A549 (cell line): ENCODE measurements at regions not wholly inside any gene's neighbourhood (a gene's known extent, or its start where the extent isn't known, plus 50 kb on each side); places are given as distances from the start of the nearest gene placed in this dataset.

Experiments
- ATAC-seq, 2 experiments: fragments of 200-7000 bp in 1 of 2; fragments of >200 bp in 1 of 2; cut with Nextera tagmentation in 1 of 2; cut with Tn5 transposase in 1 of 2; 3 replicates each; pipeline versions ENCODE4 v1.8.0 to v1.9.1; 2018 to 2020; ENCODE audit warnings: mild to moderate bottlenecking in 1 of 2, moderate library complexity in 1 of 2
- CTCF ChIA-PET: fragments of 300-600 bp; sonication (Branson Sonifier 250); formaldehyde crosslinking; extraction: SDS; loops from one replicate; lab custom pipeline; 2021; ENCODE audit warnings: antibody characterized with exemption, inconsistent platforms; lab: Yijun Ruan, JAX
- POLR2A ChIA-PET: fragments of 350-600 bp; formaldehyde crosslinking; extraction: SDS; loops from one replicate; lab custom pipeline; 2021; ENCODE audit warnings: antibody characterized with exemption, inconsistent platforms; lab: Yijun Ruan, JAX
- DNase-seq, 2 experiments: peaks; one replicate each; pipeline versions ENCODE4 v3.0.0 to v3.0.0-alpha.2; 2011 to 2016; ENCODE audit warnings: low read depth in 1 of 2, low spot score in 1 of 2
- FAIRE-seq: peaks from 2 replicates; lab custom pipeline; 2011; peaks lifted over from hg19 to GRCh38; lab: Jason Lieb, UNC
- H3K27ac ChIP-seq, 2 experiments: fragments of >200 bp; sonication (Bioruptor Twin); formaldehyde crosslinking; 3 replicates each; pipeline ENCODE4 v1.5.1; 2016 to 2017
- H3K4me1 ChIP-seq: fragments of >200 bp; sonication (Bioruptor Twin); formaldehyde crosslinking; 3 replicates; pipeline ENCODE4 v1.6.1; 2016
- H3K4me2 ChIP-seq: fragments of >200 bp; sonication (Bioruptor Twin); formaldehyde crosslinking; 3 replicates; pipeline ENCODE4 v1.6.1; 2016
- H3K4me3 ChIP-seq: fragments of >200 bp; sonication (Bioruptor Twin); formaldehyde crosslinking; 3 replicates; pipeline ENCODE4 v1.5.1; 2016
- H3K9me3 ChIP-seq: fragments of >200 bp; sonication (Bioruptor Twin); formaldehyde crosslinking; 3 replicates; pipeline ENCODE4 v1.6.1; 2016
- BHLHE40 ChIP-seq: IDR thresholded peaks from 2 replicates; pipeline ENCODE4 v1.6.1; 2012; ENCODE audit warnings: low read depth, low read length, inconsistent platforms
- CHD4 ChIP-seq: fragments of 200-600 bp; sonication (generic); IDR thresholded peaks from 2 replicates; pipeline ENCODE4 v1.6.1; 2016; ENCODE audit warnings: antibody characterized with exemption, mild to moderate bottlenecking, borderline replicate concordance
- CTCF ChIP-seq: fragments of >200 bp; sonication (Bioruptor Twin); formaldehyde crosslinking; IDR thresholded peaks from 3 replicates; pipeline ENCODE4 v1.5.1; 2016
- EHF ChIP-seq: fragments of 250-450 bp; sonication (Bioruptor Pico); IDR thresholded peaks from 2 replicates; pipeline ENCODE4 v1.5.0; 2020; ENCODE audit warnings: mild to moderate bottlenecking
- ESRRA ChIP-seq: fragments of 150-350 bp; IDR thresholded peaks from 2 replicates; pipeline ENCODE4 v1.6.1; 2014; ENCODE audit warnings: mild to moderate bottlenecking, low read length, borderline replicate concordance
- FOSB ChIP-seq: fragments of 250-450 bp; sonication (Bioruptor Pico); IDR thresholded peaks from 2 replicates; pipeline ENCODE4 v1.5.0; 2020; ENCODE audit warnings: mild to moderate bottlenecking, moderate library complexity
- HDAC2 ChIP-seq: fragments of 200-600 bp; sonication (generic); IDR thresholded peaks from 2 replicates; pipeline ENCODE4 v1.6.1; 2016
- JUN ChIP-seq, 2 experiments: fragments of >200 bp; sonication (Bioruptor Twin); formaldehyde crosslinking; IDR thresholded peaks; 2 replicates in 1 of 2; 3 replicates in 1 of 2; pipeline ENCODE4 v1.6.1; 2016 to 2017
- JUNB ChIP-seq: fragments of >200 bp; sonication (Bioruptor Twin); formaldehyde crosslinking; IDR thresholded peaks from 2 replicates; pipeline ENCODE4 v1.6.1; 2016
- KDM5A ChIP-seq: fragments of 200-600 bp; sonication (generic); IDR thresholded peaks from 2 replicates; pipeline ENCODE4 v1.6.1; 2016; ENCODE audit warnings: antibody characterized with exemption, mild to moderate bottlenecking
- PBX3 ChIP-seq: IDR thresholded peaks from 2 replicates; pipeline ENCODE4 v1.6.1; 2012
- PHF8 ChIP-seq: fragments of 200-600 bp; sonication (generic); IDR thresholded peaks from 2 replicates; pipeline ENCODE4 v1.6.1; 2016; ENCODE audit warnings: low read depth, mild to moderate bottlenecking, antibody characterized with exemption, moderate library complexity, borderline replicate concordance
- POLR2A ChIP-seq: IDR thresholded peaks from 2 replicates; pipeline ENCODE4 v1.6.1; 2012; ENCODE audit warnings: mild to moderate bottlenecking, low read length
- RCOR1 ChIP-seq: fragments of 150-350 bp; IDR thresholded peaks from 2 replicates; pipeline ENCODE4 v1.6.1; 2014; ENCODE audit warnings: antibody characterized with exemption, low read length, low read depth
- SREBF2 ChIP-seq: fragments of 450-650 bp; IDR thresholded peaks from 2 replicates; pipeline ENCODE4 v1.6.1; 2014; ENCODE audit warnings: mild to moderate bottlenecking, moderate library complexity
- TP53 ChIP-seq: fragments of 250-450 bp; sonication (Bioruptor Pico); IDR thresholded peaks from 2 replicates; pipeline ENCODE4 v1.5.0; 2021; ENCODE audit warnings: mild to moderate bottlenecking, moderate library complexity
- USF2 ChIP-seq: fragments of 450-650 bp; IDR thresholded peaks from 2 replicates; pipeline ENCODE4 v1.6.1; 2014; ENCODE audit warnings: antibody characterized with exemption
- ZNF302 ChIP-seq: fragments of 250-450 bp; sonication (Bioruptor Pico); IDR thresholded peaks from 2 replicates; pipeline ENCODE4 v1.9.0; 2021; ENCODE audit warnings: inconsistent platforms, mild to moderate bottlenecking, moderate library complexity
- WGBS: methylation state at CpG from one replicate; pipeline ENCODE4 v1.1.6; 2017; ENCODE audit errors: missing lambda C conversion rate; 5-methylcytosine and 5-hydroxymethylcytosine counted together
- TF ChIP-seq, protein P1 (sequence below): IDR thresholded peaks from 2 replicates; pipeline ENCODE4 v1.6.1; 2012
- TF ChIP-seq, protein P2 (sequence below): fragments of >200 bp; sonication (Bioruptor Twin); formaldehyde crosslinking; IDR thresholded peaks from 2 replicates; pipeline ENCODE4 v1.6.1; 2016

GRCh38 chr12:131477613-131478012, 233.3 kb upstream of the SFSWAP start:
- ATAC-seq (no peak), DNase-seq (no peak)
- no peaks in the 10 kb centered on the region for H3K9me3 ChIP-seq
- TF ChIP-seq PBX3 = no peak
- TF ChIP-seq FOSB (CRISPR knock-in tag) = no peak
- TF ChIP-seq ZNF302 (CRISPR knock-in tag) = no peak
- no peak for TF ChIP-seq RCOR1
- no peak for TF ChIP-seq EHF
- TF ChIP-seq POLR2A = no peak
- TF ChIP-seq, protein P1, sequence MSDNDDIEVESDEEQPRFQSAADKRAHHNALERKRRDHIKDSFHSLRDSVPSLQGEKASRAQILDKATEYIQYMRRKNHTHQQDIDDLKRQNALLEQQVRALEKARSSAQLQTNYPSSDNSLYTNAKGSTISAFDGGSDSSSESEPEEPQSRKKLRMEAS = no peak
- TF ChIP-seq, protein P2, sequence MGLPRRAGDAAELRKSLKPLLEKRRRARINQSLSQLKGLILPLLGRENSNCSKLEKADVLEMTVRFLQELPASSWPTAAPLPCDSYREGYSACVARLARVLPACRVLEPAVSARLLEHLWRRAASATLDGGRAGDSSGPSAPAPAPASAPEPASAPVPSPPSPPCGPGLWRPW = no peak
- TF ChIP-seq KDM5A = no peak
- no peak for TF ChIP-seq CHD4
- TF ChIP-seq BHLHE40 = no peak
- no peak for TF ChIP-seq PHF8
- TF ChIP-seq, all 56 proteins: peak for 0
- Histone ChIP-seq H3K27ac (no peak overlapping the region), H3K4me2 (no peak overlapping the region), H3K4me3 (no peak overlapping the region), H3K4me1 (no peaks in the 10 kb centered on the region)
- ChIA-PET CTCF (no interaction called here), POLR2A (no interaction called here)
- WGBS = 48% methylated on average over 2 of the region's 2 CpGs
- no peak for FAIRE-seq

GRCh38 chr12:131478468-131478867, 232.4 kb upstream of the SFSWAP start:
- H3K4me3 ChIP-seq = no peak overlapping the region
- no peak overlapping the region for H3K4me2 ChIP-seq
- TF ChIP-seq HDAC2 (no peak), SREBF2 (no peak), ESRRA (no peak), JUN (IDR thresholded peaks at IDR 0.05) (no peak), JUNB (no peak)
- TF ChIP-seq, protein P2 = no peak
- TF ChIP-seq, all 56 proteins: peak for 0
- CTCF ChIA-PET = interaction anchor here (1.0 kb wide), 1 partner anchor 22 kb away, joined by 3 read pairs; no protein-coding TSS in a partner anchor
- Histone ChIP-seq H3K27ac (no peak overlapping the region), H3K9me3 (no peaks in the 10 kb centered on the region), H3K4me1 (no peaks in the 10 kb centered on the region)
- no peak for DNase-seq
- WGBS = 18% methylated on average over 3 of the region's 3 CpGs
- POLR2A ChIA-PET = no interaction called here
- FAIRE-seq = no peak
- ATAC-seq = no peak

GRCh38 chr12:131482199-131482598, 228.7 kb upstream of the SFSWAP start:
- no peak for FAIRE-seq
- no peak for ATAC-seq
- WGBS = 56% methylated on average over 6 of the region's 6 CpGs
- ChIA-PET CTCF (no interaction called here), POLR2A (no interaction called here)
- no peaks in the 10 kb centered on the region for H3K4me1 ChIP-seq
- H3K9me3 ChIP-seq = no peaks in the 10 kb centered on the region
- H3K4me3 ChIP-seq = no peak overlapping the region
- H3K4me2 ChIP-seq = no peak overlapping the region
- H3K27ac ChIP-seq = no peak overlapping the region
- DNase-seq = no peak
- peak; percentile 70 for TF ChIP-seq USF2
- TF ChIP-seq TP53 (CRISPR knock-in tag) = no peak
- TF ChIP-seq CTCF = no peak
- no peak for TF ChIP-seq JUNB
